T-helper 2 cell treated with Interferon-gamma antibody and Interleukin-4, amounts not matched to agents 100 ng/mL and 5 ng/mL, for 36 hours (primary cell): ENCODE measurements at regions not wholly inside any gene's neighbourhood (a gene's known extent, or its start where the extent isn't known, plus 50 kb on each side); places are given as distances from the start of the nearest gene placed in this dataset.
"Not testable (repeated sequence)": the region's sequence is repeated elsewhere in the genome, so short reads cannot be mapped to it uniquely, and the experiment has no call there.

ENCODE experiments used
- intact Hi-C: fragments of 100-400 bp; cut with micrococcal nuclease; formaldehyde crosslinking; loops from one replicate; pipeline ENCODE4 v1.15.1; 2023

DNA sequence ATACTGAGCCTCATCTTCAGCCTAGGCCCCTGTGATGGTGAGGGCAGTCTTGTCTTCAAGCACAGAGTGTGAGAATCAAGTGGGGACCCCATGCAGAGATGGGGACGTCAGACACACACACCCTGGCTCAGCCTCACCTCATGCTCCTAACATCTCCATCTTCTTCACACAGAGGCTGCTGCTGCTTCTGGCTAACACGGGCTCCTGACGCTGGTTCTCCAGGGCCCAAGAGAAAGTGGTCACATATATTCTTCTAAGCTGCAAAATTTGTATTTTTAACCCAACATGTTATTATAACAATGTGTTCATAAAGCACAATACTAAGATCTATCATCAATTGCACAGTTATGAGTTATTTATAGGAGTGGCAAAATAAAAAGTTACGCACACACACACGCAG is 101.2 kb downstream of the VPREB1 start:
- intact Hi-C loops, result no loop called here

DNA sequence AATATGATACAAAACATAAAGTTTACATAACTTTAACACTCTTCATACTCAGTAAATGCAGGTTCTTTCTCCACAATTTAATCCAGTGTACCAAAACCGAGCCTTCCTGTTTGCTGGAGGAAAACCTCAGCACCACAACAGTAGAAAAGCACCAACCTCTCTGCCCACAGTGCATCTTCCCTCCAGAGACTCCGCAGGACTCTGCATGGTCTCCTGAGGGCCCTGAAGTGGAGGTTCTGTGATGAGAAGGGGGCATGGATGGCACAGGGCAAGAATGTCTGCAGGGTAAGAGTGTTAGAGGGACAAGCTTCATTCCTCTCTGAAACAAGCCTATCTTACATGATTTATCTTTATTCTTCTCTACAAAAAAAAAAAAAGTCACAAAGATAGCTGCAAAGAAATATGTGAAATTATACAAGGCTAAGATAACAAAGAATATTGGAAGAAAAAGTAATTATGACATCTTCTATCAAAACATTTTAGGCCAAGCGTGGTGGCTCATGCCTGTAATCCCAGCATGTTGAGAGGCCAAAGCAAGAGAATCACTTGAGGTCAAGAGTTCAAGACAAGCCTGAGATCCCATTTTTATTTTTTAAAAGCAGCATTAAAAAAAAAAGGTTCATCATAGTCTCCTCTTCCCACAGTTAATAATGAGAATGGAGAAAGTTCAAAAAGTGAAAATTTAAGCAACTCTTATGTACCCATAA is 102.0 kb downstream of the VPREB1 start:
- intact Hi-C loops, result no loop called here

DNA sequence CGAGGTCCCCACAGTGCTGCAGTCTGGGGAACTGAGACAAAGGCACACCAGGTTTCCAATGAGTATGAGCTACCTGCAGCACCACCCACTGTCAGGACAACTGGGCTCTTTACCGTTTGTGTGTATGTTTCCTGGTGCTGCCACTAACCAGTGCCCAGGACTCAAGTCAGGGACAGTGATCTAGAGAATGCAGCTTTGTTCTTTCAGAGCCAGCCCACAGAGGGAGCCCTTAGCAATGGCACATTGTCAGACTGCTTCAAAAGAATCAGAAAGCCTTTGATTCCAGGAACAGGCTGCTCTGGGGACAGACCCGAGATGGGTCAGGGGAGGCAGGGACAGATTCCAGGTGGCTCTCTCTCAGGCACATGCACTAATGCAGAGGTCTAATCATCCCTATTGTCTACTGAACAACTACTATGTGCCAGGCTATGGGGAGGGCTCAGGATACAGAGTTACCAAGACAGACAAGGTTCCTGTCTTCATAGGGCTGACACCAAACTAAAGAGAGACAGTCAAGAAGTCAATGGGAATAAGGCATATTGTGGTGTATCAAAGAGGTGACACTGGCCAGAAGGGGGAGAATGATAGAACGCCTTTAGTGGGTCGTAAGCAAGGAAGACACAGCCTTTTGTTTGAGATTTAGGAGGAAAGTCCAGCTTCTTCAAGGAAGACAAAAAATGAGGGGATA is 103.7 kb downstream of the VPREB1 start:
- intact Hi-C loops, result no loop called here

DNA sequence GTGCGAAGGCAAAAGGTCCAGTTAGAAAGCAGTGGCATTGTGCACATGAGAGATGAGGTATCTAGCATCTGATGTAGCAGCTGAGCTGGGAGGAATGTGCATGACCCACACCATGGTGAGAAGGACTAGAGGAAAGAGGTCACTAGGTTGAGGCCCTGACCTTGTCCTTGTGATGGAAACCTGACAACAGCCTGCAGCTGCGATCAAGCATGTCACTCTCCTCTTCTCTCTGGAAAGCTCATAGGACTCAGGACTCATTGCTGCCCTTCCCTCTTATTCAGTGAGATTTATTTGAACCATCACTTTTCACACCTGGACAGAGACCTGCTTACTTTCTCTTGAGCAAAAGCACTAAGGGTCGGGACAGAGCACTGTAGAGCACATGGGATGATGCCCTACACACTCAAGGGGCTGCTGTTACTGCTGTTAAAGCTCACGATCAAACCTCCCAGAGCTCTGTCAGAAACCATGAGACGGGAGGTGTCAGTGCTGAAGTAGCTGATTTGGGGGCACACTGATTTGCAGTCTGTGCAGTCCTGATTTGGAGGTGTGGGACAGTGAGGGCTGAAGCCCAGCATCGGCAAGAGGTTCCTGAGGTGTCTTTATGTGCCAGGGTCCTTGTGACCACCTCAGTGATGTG is 104.3 kb downstream of the VPREB1 start:
- intact Hi-C loops, result no loop called here

DNA sequence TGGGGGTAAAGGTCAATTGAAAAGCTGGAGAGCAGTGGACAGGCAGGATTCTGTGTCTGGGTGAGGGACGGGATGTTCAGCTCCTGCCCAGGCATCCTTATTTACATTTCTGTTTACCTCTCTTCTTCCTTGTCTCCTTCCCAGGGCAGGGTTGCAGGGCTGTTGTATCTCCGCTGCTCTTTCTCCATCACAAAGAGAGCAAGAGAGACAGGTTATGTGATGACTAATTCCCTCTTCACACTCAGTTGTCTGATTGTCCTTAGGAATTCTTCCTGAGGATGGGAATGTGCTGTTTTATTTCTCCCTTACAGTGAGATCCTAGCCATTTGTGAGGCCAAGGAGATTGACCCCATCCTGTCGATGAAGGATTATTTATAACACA is 104.9 kb downstream of the VPREB1 start:
- intact Hi-C loops, result no loop called here

DNA sequence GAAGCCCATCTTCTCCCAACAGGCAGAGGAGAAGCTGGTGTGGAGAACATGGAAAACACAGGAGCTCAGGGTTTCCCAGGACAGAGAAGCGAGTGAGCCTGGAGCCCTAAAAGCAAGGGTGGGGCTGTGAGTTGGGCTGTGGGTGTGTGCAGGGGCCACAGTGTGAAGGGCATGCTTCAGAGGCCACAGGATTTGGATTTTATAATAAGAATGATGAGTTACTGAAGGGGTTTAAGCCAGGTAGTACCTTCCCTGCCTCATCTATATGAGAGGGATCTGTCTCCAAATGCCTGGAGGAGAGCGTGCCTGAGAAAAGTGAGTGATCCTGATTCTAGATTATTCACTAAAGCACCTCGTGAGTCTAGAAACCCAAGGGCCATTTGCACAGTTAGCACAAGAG is 106.8 kb downstream of the VPREB1 start:
- intact Hi-C loops, result no loop called here

DNA sequence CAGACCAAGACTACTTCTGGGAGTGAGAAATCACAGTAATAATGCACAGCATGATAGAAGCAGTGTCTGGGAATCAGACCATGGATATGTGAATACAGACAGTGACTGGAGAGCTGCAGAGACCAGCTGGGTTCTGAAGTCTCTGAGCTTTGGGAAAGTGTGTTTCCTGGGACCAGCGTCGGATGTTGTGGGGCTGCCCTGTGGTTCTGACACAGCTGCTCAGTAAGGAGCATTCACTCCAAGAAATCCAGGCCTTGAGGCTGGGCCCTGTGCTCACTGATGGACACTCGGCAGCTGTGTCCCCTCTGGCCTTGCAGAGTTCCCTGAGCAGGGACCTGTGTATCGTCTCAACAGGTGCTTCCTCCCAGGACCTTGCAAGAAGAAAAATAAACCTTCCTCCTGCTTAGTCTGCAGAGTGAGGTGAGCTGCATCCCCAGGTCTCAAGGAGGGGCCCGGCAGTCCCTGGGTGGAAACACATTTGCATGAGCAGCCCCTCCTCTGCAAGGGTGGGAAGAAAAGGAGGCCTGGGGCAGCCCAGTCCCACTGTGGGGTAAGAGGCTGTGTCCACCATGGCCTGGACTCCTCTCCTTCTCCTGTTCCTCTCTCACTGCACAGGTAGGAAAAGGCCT is 107.9 kb downstream of the VPREB1 start:
- intact Hi-C loops, result no loop called here

DNA sequence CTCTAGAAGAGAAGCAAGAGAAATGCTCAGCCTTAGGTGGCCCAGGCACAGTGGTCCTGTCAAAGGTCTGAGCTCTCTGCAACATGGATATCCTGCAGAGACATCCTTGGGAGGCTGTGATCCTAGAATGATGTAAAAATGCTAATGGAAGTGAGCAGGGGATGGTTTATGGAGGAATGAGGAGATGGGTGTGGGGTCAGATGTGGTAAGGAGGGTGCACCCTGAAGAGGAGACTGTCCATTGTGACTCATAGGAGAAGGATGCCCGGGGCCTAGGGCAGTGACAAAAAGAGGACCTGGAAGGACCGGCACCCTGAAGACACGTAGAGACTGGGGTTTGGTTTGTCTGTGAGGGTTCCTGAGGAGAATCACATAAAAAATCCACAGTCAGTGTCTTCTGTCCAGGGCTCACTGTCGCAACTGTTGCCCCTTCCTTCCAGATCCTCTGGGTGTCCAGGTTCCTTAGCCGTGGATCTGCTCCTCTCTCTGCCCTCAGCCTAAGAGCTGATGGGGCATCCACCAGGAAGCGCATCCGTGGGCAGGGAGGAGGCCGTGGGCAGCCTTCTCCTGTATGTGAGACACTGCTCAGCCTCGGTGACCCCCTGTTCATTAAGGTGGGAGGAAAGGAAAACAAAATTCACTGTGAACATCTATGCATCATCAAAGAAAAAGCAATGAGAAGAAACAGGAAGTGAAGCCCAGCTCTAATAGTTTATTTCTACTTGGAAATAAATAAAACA is 110.7 kb downstream of the VPREB1 start:
- intact Hi-C loops, result no loop called here

DNA sequence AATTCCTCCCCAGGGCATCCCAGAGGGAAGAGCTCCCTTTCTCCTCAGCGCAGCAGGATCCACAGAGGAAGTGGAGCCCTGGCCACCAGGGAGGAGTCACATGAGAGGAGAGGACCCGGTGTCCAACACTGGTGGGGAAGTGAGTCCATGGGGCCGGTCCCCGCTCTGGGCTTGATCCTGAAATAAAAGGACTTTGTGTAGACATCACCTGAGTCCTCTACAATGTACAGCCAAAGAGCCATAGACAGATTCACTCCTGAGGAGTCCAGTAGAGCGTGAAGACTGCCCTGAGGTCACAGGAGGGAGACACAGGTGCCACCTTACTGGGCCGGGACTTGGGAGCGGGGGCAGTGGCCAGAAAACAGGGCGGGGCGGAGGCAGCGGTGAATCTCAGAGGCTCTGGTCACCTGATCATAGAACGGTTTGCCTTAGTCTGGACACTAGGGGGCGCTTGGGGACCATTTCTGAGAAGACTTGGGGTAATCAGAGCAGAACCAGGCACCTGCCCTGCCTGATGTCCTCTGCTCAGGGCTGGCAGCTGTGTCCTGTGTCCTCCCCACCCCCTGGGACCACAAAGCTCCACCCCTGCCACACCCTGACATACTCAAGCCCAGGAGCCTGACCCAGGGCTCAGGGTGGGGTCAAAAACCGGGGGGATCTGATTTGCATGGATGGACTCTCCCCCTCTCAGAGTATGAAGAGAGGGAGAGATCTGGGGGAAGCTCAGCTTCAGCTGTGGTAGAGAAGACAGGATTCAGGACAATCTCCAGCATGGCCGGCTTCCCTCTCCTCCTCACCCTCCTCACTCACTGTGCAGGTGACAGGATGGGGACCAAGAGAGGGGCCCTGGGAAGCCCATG is 112.7 kb downstream of the VPREB1 start:
- intact Hi-C loops, result no loop called here

DNA sequence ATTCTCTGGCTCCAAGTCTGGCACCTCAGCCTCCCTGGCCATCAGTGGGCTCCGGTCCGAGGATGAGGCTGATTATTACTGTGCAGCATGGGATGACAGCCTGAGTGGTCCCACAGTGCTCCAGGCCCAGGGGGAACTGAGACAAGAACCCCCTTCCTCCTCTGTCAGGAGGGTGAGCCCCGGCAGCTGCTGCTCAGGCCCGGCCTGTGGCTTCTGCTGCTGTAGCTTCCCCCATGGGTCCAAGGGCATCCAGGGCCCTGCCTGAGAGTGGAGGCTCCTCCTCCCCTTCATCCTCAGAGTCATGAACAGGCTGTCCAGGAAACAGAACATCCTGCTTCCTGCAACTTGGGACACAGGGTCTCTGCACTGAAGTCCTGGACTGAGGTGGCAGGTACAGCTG is 113.6 kb downstream of the VPREB1 start:
- intact Hi-C loops, result no loop called here

DNA sequence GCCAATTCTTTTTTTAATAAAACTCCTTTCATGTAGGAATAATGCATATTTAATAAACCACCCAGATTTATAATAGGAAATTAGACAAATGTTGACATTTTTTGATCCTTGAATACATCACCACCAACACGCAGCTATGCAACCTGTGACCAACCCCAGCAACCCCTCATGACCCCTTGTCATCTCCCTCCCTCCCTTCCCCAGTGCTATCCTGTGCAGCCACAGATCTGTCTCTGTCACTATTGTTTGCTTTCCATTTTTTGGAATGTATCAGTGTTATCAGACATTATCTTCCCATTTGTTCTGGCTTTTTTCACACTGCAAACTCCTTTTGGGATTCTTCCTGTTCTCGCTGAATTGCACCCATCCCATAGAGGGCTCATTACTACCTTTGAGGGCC is 114.1 kb downstream of the VPREB1 start:
- intact Hi-C loops, result no loop called here

DNA sequence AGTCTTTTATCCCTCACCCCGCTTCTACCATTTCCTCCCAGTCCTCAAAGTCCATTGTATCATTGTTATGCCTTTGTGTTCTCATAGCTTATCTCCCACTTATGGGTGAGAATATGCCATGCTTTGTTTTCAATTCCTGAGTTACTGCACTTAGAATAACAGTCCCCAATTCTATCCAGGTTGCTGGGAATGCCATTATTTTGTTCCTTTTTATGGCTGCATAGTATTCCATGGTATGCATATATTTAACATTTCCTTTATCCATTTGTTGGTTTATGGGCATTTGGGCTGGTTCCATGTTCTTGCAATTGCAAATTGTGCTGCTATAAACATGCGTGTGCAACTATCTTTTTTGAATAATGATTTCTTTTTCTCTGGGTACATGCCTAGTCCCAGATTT is 114.9 kb downstream of the VPREB1 start:
- intact Hi-C loops, result no loop called here

DNA sequence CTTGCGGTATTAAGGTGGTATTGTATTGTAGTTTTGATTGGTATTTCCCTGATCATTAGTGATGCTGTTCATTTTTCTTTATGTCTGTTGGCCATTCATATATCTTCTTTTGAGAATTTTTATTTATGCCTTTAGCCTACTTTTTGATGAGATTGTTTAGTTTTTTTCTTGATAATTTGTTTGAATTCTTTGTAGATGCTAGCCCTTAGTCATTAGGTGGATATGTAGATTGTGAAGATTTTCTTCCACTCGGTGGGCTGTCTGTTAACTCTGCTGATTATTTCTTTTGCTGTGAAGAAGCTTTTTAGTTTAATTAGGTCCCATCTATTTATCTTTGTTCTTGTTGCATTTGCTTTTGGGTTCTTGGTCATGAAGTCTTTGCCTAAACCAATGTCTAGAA is 115.4 kb downstream of the VPREB1 start:
- intact Hi-C loops, result no loop called here

DNA sequence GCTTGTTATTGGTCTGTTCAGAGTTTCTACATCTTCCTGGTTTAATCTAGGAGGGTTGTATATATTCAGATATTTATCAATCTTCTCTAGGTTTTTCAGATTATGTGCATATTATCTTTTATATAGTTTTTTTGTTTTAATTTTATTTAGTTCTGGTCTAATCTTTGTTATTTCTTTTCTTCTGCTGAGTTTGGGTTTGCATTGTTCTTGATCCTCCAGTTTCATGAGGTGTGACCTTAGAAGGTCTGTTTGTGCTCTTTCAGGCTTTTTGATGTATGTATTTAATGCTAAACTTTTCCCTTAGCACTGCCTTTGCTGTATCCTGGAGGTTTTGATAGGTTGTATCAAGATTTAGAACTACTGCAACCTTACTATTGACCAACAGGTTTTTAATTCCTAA is 117.7 kb downstream of the VPREB1 start:
- intact Hi-C loops, result no loop called here

DNA sequence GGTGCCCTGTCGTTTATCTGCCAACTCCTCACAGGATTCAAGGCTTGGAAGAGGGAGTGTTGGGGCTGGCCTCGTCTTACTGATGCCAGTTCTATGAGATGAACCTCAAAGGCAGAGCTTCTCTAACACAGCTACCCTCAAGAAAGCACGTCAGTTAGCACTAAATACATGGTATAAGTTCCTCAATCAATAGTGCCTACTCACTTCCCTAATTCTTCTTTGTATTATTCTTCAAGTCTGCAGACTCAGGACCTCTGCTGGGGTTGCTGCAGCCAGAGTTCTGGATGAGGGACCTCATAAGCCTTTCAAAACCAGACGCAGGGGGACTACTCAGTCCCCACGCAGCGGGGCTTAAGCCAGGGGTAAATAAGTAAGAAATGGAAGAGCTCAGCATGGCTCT is 118.3 kb downstream of the VPREB1 start:
- intact Hi-C loops, result no loop called here

DNA sequence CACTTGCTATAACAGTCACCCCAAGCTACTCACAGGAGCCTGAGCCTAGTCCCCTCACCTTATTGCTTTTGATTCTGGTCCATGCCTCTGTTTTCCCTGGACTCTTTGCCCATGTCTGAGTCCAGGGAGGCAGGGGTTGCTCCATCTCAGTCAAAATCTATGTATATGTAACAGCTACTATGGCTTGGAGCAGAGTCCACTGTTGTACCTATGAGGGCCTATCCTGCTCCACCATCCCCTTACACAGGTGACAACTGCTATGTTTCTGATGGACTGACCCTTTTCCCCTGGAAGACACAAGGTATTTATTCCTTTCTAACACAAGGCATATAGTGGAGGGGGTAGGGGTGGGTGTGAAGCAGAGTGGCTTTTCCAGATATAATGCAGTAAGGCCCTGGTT is 119.6 kb downstream of the VPREB1 start:
- intact Hi-C loops, result no loop called here

DNA sequence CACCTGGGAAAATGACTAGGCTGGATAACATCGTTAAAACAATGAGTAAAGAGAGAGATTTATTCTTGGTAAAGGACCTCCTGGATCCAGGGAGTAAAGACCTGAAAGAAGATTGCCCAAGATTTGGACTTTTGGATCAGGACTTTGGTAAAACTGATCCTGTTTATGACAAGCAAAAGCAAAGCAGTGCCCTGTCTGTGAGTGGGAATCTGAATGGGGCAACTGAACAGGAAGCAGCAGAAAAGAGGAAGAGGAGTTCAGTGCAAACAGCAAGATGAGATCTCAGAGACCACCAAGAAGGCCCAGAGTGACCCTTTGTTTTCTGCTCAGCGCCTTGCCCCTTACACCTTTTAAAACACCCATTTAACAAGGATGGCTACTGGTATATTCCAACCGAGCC is 122.0 kb downstream of the VPREB1 start:
- intact Hi-C loops, result no loop called here

DNA sequence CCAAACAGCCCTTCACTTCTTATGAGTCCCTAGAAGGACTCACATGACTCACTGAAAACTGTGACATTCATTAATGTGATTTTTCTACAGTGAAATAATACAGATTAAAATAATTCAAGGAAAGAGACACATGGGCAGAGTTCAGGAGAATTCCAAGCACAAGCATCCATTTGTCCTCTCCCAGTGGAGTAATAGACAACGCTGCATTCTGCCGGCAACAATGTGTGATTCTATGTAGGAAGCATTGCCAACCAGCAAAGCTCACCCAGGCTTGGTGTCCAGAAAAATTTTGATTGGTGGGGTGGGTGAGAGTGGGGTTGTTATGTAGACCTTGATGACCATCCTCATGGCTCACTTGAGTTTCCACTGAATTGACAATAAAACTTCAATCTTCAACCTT is 123.9 kb downstream of the VPREB1 start:
- intact Hi-C loops, result no loop called here

DNA sequence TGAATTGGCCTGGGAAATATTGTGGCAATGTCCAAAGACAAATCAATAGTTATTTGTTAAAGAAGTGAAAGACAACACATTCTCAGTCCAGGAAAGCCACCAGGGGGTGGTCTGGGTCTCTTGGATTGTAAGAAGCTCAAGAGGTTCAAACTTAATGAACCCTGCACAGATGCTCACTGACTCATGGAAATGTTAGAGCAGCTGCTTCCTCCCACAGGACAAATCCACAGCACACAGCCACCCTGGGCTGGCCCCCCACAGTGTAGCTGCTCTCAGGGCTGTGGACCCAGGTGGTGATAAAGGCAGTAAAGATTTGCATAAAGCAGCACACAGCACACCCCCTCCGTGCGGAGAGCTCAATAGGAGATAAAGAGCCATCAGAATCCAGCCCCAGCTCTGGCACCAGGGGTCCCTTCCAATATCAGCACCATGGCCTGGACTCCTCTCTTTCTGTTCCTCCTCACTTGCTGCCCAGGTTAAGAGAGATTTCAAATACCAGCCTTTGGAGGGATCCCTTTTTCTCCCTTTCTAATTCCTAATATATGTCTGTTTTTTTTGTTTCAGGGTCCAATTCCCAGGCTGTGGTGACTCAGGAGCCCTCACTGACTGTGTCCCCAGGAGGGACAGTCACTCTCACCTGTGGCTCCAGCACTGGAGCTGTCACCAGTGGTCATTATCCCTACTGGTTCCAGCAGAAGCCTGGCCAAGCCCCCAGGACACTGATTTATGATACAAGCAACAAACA is 124.8 kb downstream of the VPREB1 start:
- intact Hi-C loops, result not testable (repeated sequence)

DNA sequence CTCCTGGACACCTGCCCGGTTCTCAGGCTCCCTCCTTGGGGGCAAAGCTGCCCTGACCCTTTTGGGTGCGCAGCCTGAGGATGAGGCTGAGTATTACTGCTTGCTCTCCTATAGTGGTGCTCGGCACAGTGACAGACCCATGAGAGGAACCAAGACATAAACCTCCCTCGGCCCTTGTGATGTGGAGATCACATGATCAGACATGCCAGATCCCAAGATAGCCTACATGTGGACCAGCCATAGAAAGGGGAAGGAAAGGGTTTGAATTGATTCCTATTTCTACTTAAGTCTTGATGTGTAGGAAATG is 125.3 kb downstream of the VPREB1 start:
- intact Hi-C loops, result no loop called here
